ENCODE measurements at regions not wholly inside any gene's neighbourhood (a gene's known extent, or its start where the extent isn't known, plus 50 kb on each side); places are given as distances from the start of the nearest gene placed in this dataset.

- H3K79me2 ChIP-seq (ENCODE audit: low read length), result no peaks in the 10 kb centered on the region
- no peaks in the 10 kb centered on the region for H4K20me1 ChIP-seq (ENCODE audit: insufficient read depth, low read length)
- H3K4me1 ChIP-seq (ENCODE audit: low read length), result no peaks in the 10 kb centered on the region
- H3K36me3 ChIP-seq (replicated peaks; ENCODE audit: insufficient read depth, low read length), result no peaks in the 10 kb centered on the region
- H3K9me3 ChIP-seq (replicated peaks; ENCODE audit: insufficient read depth, low read length), result no peaks in the 10 kb centered on the region
- H3K27me3 ChIP-seq (replicated peaks; ENCODE audit: insufficient read depth, low read length), result no peaks in the 10 kb centered on the region
- no peak overlapping the region for H3K9ac ChIP-seq (ENCODE audit: low read length)
- no peaks in the 10 kb centered on the region for H3F3A ChIP-seq (ENCODE audit: insufficient read depth, low read length)
- H3K4me3 ChIP-seq (ENCODE audit: low read length), result no peak overlapping the region
- H3K27ac ChIP-seq (ENCODE audit: low read length), result no peak overlapping the region
- H3K9me2 ChIP-seq (replicated peaks; ENCODE audit: insufficient read depth, low read length), result no peaks in the 10 kb centered on the region
- no peak overlapping the region for H2AFZ ChIP-seq (ENCODE audit: low read length)
- H3K4me2 ChIP-seq (ENCODE audit: low read depth, low read length), result no peak overlapping the region
- TF ChIP-seq EZH2phosphoT487 (IDR thresholded peaks at IDR 0.05; ENCODE audit: low read length) (no peak), CTCF (IDR thresholded peaks at IDR 0.05; ENCODE audit: low read length) (peak; percentile 30)
- no peak for DNase-seq
These were observed 1034.9 kb upstream of the FANCL start for GRCh38 chr2:59276033-59276432.

- no peak overlapping the region for H2AFZ ChIP-seq (ENCODE audit: low read length)
These were observed 1025.3 kb upstream of the FANCL start for GRCh38 chr2:59266453-59266852.

GRCh38 chr2:59259913-59260312 is 1018.8 kb upstream of the FANCL start:
- no peak overlapping the region for H3K9ac ChIP-seq (ENCODE audit: low read length)
- no peaks in the 10 kb centered on the region for H3K9me2 ChIP-seq (replicated peaks; ENCODE audit: insufficient read depth, low read length)
- no peaks in the 10 kb centered on the region for H3F3A ChIP-seq (ENCODE audit: insufficient read depth, low read length)
- no peak overlapping the region for H3K4me3 ChIP-seq (ENCODE audit: low read length)
- H3K27me3 ChIP-seq (replicated peaks; ENCODE audit: insufficient read depth, low read length), result no peaks in the 10 kb centered on the region
- H4K20me1 ChIP-seq (ENCODE audit: insufficient read depth, low read length), result no peaks in the 10 kb centered on the region
- TF ChIP-seq EZH2 (optimal IDR thresholded peaks at IDR 0.05; ENCODE audit: low read depth, low read length) (no peak), CTCF (IDR thresholded peaks at IDR 0.05; ENCODE audit: low read length) (no peak), EZH2phosphoT487 (IDR thresholded peaks at IDR 0.05; ENCODE audit: low read length) (no peak)
- no peaks in the 10 kb centered on the region for H3K4me1 ChIP-seq (ENCODE audit: low read length)
- H3K9me3 ChIP-seq (replicated peaks; ENCODE audit: insufficient read depth, low read length), result no peaks in the 10 kb centered on the region
- H3K79me2 ChIP-seq (ENCODE audit: low read length), result no peaks in the 10 kb centered on the region
- H2AFZ ChIP-seq (ENCODE audit: low read length), result no peak overlapping the region
- H3K27ac ChIP-seq (ENCODE audit: low read length), result no peak overlapping the region
- H3K36me3 ChIP-seq (replicated peaks; ENCODE audit: insufficient read depth, low read length), result no peaks in the 10 kb centered on the region
- no peak for DNase-seq
- H3K4me2 ChIP-seq (ENCODE audit: low read depth, low read length), result no peak overlapping the region

More at GRCh38 chr2:59266453-59266852, 1025.3 kb upstream of the FANCL start:
- TF ChIP-seq EZH2phosphoT487 (IDR thresholded peaks at IDR 0.05; ENCODE audit: low read length) (no peak), CTCF (IDR thresholded peaks at IDR 0.05; ENCODE audit: low read length) (no peak), EZH2 (optimal IDR thresholded peaks at IDR 0.05; ENCODE audit: low read depth, low read length) (no peak)
- no peak overlapping the region for H3K9ac ChIP-seq (ENCODE audit: low read length)
- no peak overlapping the region for H3K27ac ChIP-seq (ENCODE audit: low read length)
- no peaks in the 10 kb centered on the region for H3F3A ChIP-seq (ENCODE audit: insufficient read depth, low read length)
- H3K4me3 ChIP-seq (ENCODE audit: low read length), result no peak overlapping the region
- H3K9me2 ChIP-seq (replicated peaks; ENCODE audit: insufficient read depth, low read length), result no peaks in the 10 kb centered on the region
- no peaks in the 10 kb centered on the region for H3K79me2 ChIP-seq (ENCODE audit: low read length)
- H4K20me1 ChIP-seq (ENCODE audit: insufficient read depth, low read length), result no peaks in the 10 kb centered on the region
- H3K27me3 ChIP-seq (replicated peaks; ENCODE audit: insufficient read depth, low read length), result no peaks in the 10 kb centered on the region
- no peaks in the 10 kb centered on the region for H3K4me1 ChIP-seq (ENCODE audit: low read length)
- no peak overlapping the region for H3K4me2 ChIP-seq (ENCODE audit: low read depth, low read length)
- no peaks in the 10 kb centered on the region for H3K9me3 ChIP-seq (replicated peaks; ENCODE audit: insufficient read depth, low read length)
- H3K36me3 ChIP-seq (replicated peaks; ENCODE audit: insufficient read depth, low read length), result no peaks in the 10 kb centered on the region
- no peak for DNase-seq

Measured in MM.1S (cell line).